Trophoblast cell (in vitro differentiated cells and primary cell): ENCODE measurements at regions not wholly inside any gene's neighbourhood (a gene's known extent, or its start where the extent isn't known, plus 50 kb on each side); places are given as distances from the start of the nearest gene placed in this dataset.

Experiments used
- DNase-seq, 2 donors: peaks; one replicate each; pipeline ENCODE4 v3.0.0-alpha.2; 2016
- H2AFZ ChIP-seq: 2 replicates; pipeline ENCODE4 v1.6.1; 2013; ENCODE audit warnings: low read length, moderate library complexity, mild to moderate bottlenecking; ENCODE audit not compliant: insufficient read depth, poor library complexity
- H2AK5ac ChIP-seq: 2 replicates; pipeline ENCODE4 v1.6.1; 2013; ENCODE audit warnings: mild to moderate bottlenecking, low read length
- H2BK120ac ChIP-seq: 2 replicates; pipeline ENCODE4 v1.6.1; 2013; ENCODE audit warnings: low read length, mild to moderate bottlenecking, moderate library complexity; ENCODE audit not compliant: insufficient read depth, poor library complexity
- H2BK12ac ChIP-seq: 2 replicates; pipeline ENCODE4 v1.6.1; 2013; ENCODE audit warnings: mild to moderate bottlenecking, low read length, moderate library complexity
- H2BK5ac ChIP-seq: 2 replicates; pipeline ENCODE4 v1.6.1; 2013; ENCODE audit warnings: low read length, low read depth, moderate library complexity, mild to moderate bottlenecking; ENCODE audit not compliant: poor library complexity
- H3K14ac ChIP-seq: 2 replicates; pipeline ENCODE4 v1.6.1; 2013; ENCODE audit warnings: mild to moderate bottlenecking, low read length
- H3K18ac ChIP-seq: 2 replicates; pipeline ENCODE4 v1.6.1; 2013; ENCODE audit warnings: mild to moderate bottlenecking, low read length
- H3K23ac ChIP-seq: 2 replicates; pipeline ENCODE4 v1.6.1; 2013; ENCODE audit warnings: low read length
- H3K27ac ChIP-seq: 2 replicates; pipeline ENCODE4 v1.5.1; 2013; ENCODE audit warnings: low read depth, mild to moderate bottlenecking, inconsistent platforms, low read length, moderate library complexity
- H3K27me3 ChIP-seq: 2 replicates; pipeline ENCODE4 v1.6.1; 2013; ENCODE audit warnings: inconsistent platforms, mild to moderate bottlenecking, low read length, moderate library complexity; ENCODE audit not compliant: insufficient read depth
- H3K36me3 ChIP-seq, 2 experiments: 1 replicate in 1 of 2; 2 replicates in 1 of 2; pipeline ENCODE4 v1.6.1; 2013; ENCODE audit warnings: low read length in 2 of 2, mild to moderate bottlenecking in 2 of 2, moderate library complexity in 1 of 2; ENCODE audit not compliant: insufficient read depth in 2 of 2, control insufficient read depth in 1 of 2
- H3K4ac ChIP-seq: 2 replicates; pipeline ENCODE4 v1.6.1; 2013; ENCODE audit warnings: low read depth, mild to moderate bottlenecking, low read length, moderate library complexity
- H3K4me1 ChIP-seq, 2 experiments: 1 replicate in 1 of 2; 2 replicates in 1 of 2; pipeline ENCODE4 v1.6.1; 2013; ENCODE audit warnings: low read length in 2 of 2, mild to moderate bottlenecking in 2 of 2, moderate library complexity in 1 of 2; ENCODE audit not compliant: insufficient read depth in 2 of 2, control insufficient read depth in 1 of 2
- H3K4me2 ChIP-seq: 2 replicates; pipeline ENCODE4 v1.6.1; 2013; ENCODE audit warnings: inconsistent platforms, mild to moderate bottlenecking, low read length, moderate library complexity
- H3K4me3 ChIP-seq: 2 replicates; pipeline ENCODE4 v1.5.1; 2013; ENCODE audit warnings: mild to moderate bottlenecking, low read depth, low read length, inconsistent platforms
- H3K79me1 ChIP-seq: one replicate; pipeline ENCODE4 v1.6.1; 2013; ENCODE audit warnings: low read length
- H3K79me2 ChIP-seq: 2 replicates; pipeline ENCODE4 v1.6.1; 2013; ENCODE audit warnings: low read length, mild to moderate bottlenecking; ENCODE audit not compliant: control insufficient read depth, insufficient read depth, poor library complexity
- H3K9ac ChIP-seq: 2 replicates; pipeline ENCODE4 v1.6.1; 2013; ENCODE audit warnings: mild to moderate bottlenecking, low read length
- H3K9me3 ChIP-seq: 2 replicates; pipeline ENCODE4 v1.6.1; 2013; ENCODE audit warnings: low read depth, mild to moderate bottlenecking, control low read depth, inconsistent platforms, low read length; ENCODE audit not compliant: insufficient read depth
- H4K12ac ChIP-seq: 2 replicates; pipeline ENCODE4 v1.6.1; 2013; ENCODE audit warnings: low read depth, mild to moderate bottlenecking, low read length, moderate library complexity
- H4K8ac ChIP-seq: 2 replicates; pipeline ENCODE4 v1.6.1; 2013; ENCODE audit warnings: low read depth, mild to moderate bottlenecking, low read length, moderate library complexity
- H4K91ac ChIP-seq: one replicate; pipeline ENCODE4 v1.6.1; 2013; ENCODE audit warnings: low read depth, mild to moderate bottlenecking, low read length, moderate library complexity
- WGBS: extraction: QIAGEN DNeasy Blood & Tissue Kit; methylation state at CpG from one replicate; pipeline ENCODE4 v1.1.7; 2013; ENCODE audit warnings: missing lambda C conversion rate; ENCODE audit not compliant: insufficient read length, insufficient coverage; ENCODE audit errors: extremely low coverage; 5-methylcytosine and 5-hydroxymethylcytosine counted together

DNA sequence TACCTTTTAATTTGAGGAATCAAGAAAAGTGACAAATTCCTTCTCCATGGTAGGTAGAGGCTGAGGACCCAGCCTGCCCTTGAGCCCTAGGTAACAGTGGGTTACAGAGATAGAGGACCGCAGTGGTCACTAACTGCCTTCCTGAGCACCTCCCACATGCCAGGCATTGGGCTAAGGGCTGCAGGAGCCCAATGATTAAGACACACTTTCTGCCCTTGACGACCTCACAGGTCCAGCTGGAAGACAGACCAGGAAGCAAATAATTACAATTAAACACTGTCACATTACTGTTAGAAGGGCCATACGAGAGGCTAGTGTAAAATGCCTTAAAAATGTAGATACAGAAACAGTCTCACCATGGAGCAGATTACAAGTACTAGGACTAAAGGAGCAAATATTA, 156.8 kb upstream of the NFE2L3 start:
- H3K4me3 ChIP-seq, result no peak overlapping the region
- no peak overlapping the region for H2BK120ac ChIP-seq
- WGBS, result no CpG with 5 or more reads among the region's 3 CpGs

DNA sequence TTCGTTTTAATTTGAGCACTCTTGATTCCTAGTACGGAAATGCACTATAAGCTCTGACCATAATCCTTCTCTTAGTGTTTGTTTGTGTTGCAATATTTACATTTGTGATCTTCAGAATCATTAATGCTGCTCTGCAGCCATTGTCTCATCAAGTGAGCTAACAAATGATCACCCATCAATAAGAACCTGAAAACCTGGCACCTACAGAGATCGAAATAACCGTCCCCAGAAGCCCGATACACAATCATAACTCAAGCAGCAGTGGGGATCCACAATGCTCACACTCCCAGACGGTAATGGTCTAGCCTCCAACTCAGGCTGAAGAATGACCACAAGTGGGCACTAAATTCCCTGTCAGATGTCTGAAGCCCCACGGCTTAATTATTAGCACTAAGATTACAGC, 156.0 kb upstream of the NFE2L3 start:
- H3K4me1 ChIP-seq, result no peaks in the 10 kb centered on the region
- H3K36me3 ChIP-seq, result no peaks in the 10 kb centered on the region
- no peak overlapping the region for H4K8ac ChIP-seq
- H3K9ac ChIP-seq, result no peak overlapping the region
- no peaks in the 10 kb centered on the region for H3K27me3 ChIP-seq
- peak in 1 of 2 donors; percentile 25 for DNase-seq
- H2BK12ac ChIP-seq, result no peak overlapping the region
- H3K4ac ChIP-seq, result no peak overlapping the region
- H3K79me2 ChIP-seq, result no peaks in the 10 kb centered on the region
- no peak overlapping the region for H2AK5ac ChIP-seq
- no peak overlapping the region for H4K91ac ChIP-seq
- no CpG with 5 or more reads among the region's 7 CpGs for WGBS
- H3K27ac ChIP-seq, result no peak overlapping the region
- no peak overlapping the region for H2BK5ac ChIP-seq
- no peak overlapping the region for H3K18ac ChIP-seq
- no peaks in the 10 kb centered on the region for H3K9me3 ChIP-seq
- H2BK120ac ChIP-seq, result no peak overlapping the region
- no peaks in the 10 kb centered on the region for H3K79me1 ChIP-seq
- H3K4me3 ChIP-seq, result no peak overlapping the region
- no peak overlapping the region for H3K14ac ChIP-seq
- H3K23ac ChIP-seq, result no peak overlapping the region
- no peak overlapping the region for H2AFZ ChIP-seq
- H4K12ac ChIP-seq, result no peak overlapping the region
- no peak overlapping the region for H3K4me2 ChIP-seq

More for the DNA sequence above, 156.8 kb upstream of the NFE2L3 start:
- no peak overlapping the region for H2AFZ ChIP-seq
- H3K36me3 ChIP-seq, result no peaks in the 10 kb centered on the region
- H3K27me3 ChIP-seq, result no peaks in the 10 kb centered on the region
- no peak overlapping the region for H3K4ac ChIP-seq
- no peak overlapping the region for H2BK12ac ChIP-seq
- H2AK5ac ChIP-seq, result no peak overlapping the region
- H3K79me2 ChIP-seq, result no peaks in the 10 kb centered on the region
- no peak overlapping the region for H3K14ac ChIP-seq
- DNase-seq, result no peak
- H4K8ac ChIP-seq, result no peak overlapping the region
- no peak overlapping the region for H4K91ac ChIP-seq
- H3K27ac ChIP-seq, result no peak overlapping the region
- no peak overlapping the region for H3K23ac ChIP-seq
- no peak overlapping the region for H3K4me2 ChIP-seq
- no peak overlapping the region for H3K9ac ChIP-seq
- H3K4me1 ChIP-seq, result no peaks in the 10 kb centered on the region
- H3K79me1 ChIP-seq, result no peaks in the 10 kb centered on the region
- no peaks in the 10 kb centered on the region for H3K9me3 ChIP-seq
- no peak overlapping the region for H3K18ac ChIP-seq
- no peak overlapping the region for H4K12ac ChIP-seq
- H2BK5ac ChIP-seq, result no peak overlapping the region

DNA sequence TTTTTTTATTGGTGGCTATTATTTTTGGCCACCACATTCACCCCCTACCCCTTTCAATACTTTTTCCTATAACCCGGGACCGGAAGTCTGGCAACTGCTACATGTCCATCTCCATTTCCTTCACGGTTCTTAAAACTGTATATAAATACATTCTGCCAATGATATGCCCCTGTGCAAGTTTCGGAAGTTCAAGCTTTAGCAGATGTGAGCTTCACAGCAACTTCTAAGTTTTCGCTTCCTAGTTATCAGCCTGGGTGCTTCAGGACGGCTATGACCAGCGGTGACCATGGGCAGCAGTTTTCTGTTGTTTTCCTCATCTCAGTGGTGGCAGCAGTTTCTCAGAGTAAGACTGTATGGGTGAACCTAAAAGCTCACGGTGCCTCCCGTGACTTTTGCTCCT, 153.5 kb upstream of the NFE2L3 start:
- H4K8ac ChIP-seq, result no peak overlapping the region
- no peak overlapping the region for H2BK5ac ChIP-seq

DNA sequence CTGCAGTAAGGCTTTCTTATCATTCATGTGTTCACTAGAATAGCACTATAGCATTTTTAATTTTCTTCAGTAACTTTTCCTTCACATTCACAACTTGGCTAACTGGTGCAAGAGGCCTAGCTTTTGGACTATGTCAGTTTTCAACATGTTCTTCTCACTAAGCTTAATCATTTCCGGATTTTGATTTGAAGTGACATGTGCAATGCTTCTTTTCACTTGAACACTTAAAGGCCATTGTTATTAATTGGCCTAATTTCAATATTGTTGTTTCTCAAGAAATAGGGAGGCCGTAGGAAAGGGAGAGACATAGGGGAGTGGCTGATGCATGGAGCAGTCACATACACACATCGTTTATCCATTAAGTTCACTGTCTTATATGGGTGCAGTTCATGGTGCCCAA, 151.2 kb upstream of the NFE2L3 start:
- no peaks in the 10 kb centered on the region for H3K36me3 ChIP-seq
- H3K4me1 ChIP-seq, result peaks cover 0 to under 1% of the 10 kb centered on the region in 2 experiments
- WGBS, result no CpG with 5 or more reads among the region's 3 CpGs
- no peak overlapping the region for H3K9ac ChIP-seq
- H2AK5ac ChIP-seq, result no peak overlapping the region
- H3K23ac ChIP-seq, result no peak overlapping the region
- no peak overlapping the region for H3K4ac ChIP-seq
- no peaks in the 10 kb centered on the region for H3K79me2 ChIP-seq
- H3K27me3 ChIP-seq, result no peaks in the 10 kb centered on the region
- no peak overlapping the region for H4K8ac ChIP-seq
- DNase-seq, result no peak
- H3K9me3 ChIP-seq, result no peaks in the 10 kb centered on the region
- H3K79me1 ChIP-seq, result no peaks in the 10 kb centered on the region
- no peak overlapping the region for H2BK12ac ChIP-seq
- no peak overlapping the region for H3K4me2 ChIP-seq
- H3K4me3 ChIP-seq, result no peak overlapping the region
- H4K91ac ChIP-seq, result no peak overlapping the region
- no peak overlapping the region for H2AFZ ChIP-seq
- no peak overlapping the region for H3K18ac ChIP-seq
- no peak overlapping the region for H2BK5ac ChIP-seq
- no peak overlapping the region for H3K14ac ChIP-seq
- H2BK120ac ChIP-seq, result no peak overlapping the region
- H3K27ac ChIP-seq, result no peak overlapping the region
- no peak overlapping the region for H4K12ac ChIP-seq

More for the DNA sequence above, 153.5 kb upstream of the NFE2L3 start:
- Histone ChIP-seq H3K79me2 (no peaks in the 10 kb centered on the region), H3K36me3 (no peaks in the 10 kb centered on the region), H3K4me1 (no peaks in the 10 kb centered on the region), H3K27ac (no peak overlapping the region), H3K27me3 (no peaks in the 10 kb centered on the region), H3K4me3 (no peak overlapping the region), H3K79me1 (no peaks in the 10 kb centered on the region), H3K18ac (no peak overlapping the region), H2BK120ac (no peak overlapping the region), H3K4me2 (no peak overlapping the region), H4K12ac (no peak overlapping the region), H3K14ac (no peak overlapping the region), H4K91ac (no peak overlapping the region), H3K9ac (no peak overlapping the region), H2BK12ac (no peak overlapping the region), H2AFZ (no peak overlapping the region), H2AK5ac (no peak overlapping the region), H3K9me3 (no peaks in the 10 kb centered on the region), H3K4ac (no peak overlapping the region), H3K23ac (no peak overlapping the region)
- no CpG with 5 or more reads among the region's 9 CpGs for WGBS
- DNase-seq, result no peak
